HepG2 (cell line): ENCODE measurements at regions not wholly inside any gene's neighbourhood (a gene's known extent, or its start where the extent isn't known, plus 50 kb on each side); places are given as distances from the start of the nearest gene placed in this dataset.

Source experiments
- MAZ ChIP-seq, 2 experiments: sonication (generic) in 1 of 2; formaldehyde crosslinking in 1 of 2; IDR thresholded peaks; 2 replicates each; pipeline versions ENCODE4 v1.5.0 to v1.6.1; 2012 to 2020; ENCODE audit warnings: low read depth in 2 of 2, mild to moderate bottlenecking in 2 of 2, borderline replicate concordance in 1 of 2, improper control_type of control experiment in 1 of 2, low read length in 1 of 2, missing genetic modification reagents in 1 of 2, moderate library complexity in 1 of 2
- TF ChIP-seq, protein P1 (sequence below): sonication (generic); formaldehyde crosslinking; IDR thresholded peaks from 2 replicates; pipeline ENCODE4 v1.4.0; 2020; ENCODE audit warnings: missing genetic modification reagents

GRCh38 chr2:239554766-239555570 lies 154.1 kb upstream of the HDAC4 start:
- TF ChIP-seq MAZ (IDR thresholded peaks at IDR 0.05; ENCODE audit: borderline replicate concordance, low read depth, low read length), result no peak
- TF ChIP-seq MAZ (CRISPR knock-in tag; IDR thresholded peaks at IDR 0.05; ENCODE audit: low read depth), result no peak
- TF ChIP-seq, protein P1, sequence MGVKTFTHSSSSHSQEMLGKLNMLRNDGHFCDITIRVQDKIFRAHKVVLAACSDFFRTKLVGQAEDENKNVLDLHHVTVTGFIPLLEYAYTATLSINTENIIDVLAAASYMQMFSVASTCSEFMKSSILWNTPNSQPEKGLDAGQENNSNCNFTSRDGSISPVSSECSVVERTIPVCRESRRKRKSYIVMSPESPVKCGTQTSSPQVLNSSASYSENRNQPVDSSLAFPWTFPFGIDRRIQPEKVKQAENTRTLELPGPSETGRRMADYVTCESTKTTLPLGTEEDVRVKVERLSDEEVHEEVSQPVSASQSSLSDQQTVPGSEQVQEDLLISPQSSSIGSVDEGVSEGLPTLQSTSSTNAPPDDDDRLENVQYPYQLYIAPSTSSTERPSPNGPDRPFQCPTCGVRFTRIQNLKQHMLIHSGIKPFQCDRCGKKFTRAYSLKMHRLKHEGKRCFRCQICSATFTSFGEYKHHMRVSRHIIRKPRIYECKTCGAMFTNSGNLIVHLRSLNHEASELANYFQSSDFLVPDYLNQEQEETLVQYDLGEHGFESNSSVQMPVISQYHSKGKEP (CRISPR knock-in tag), result no peak
